SK-N-SH treated with all-trans-retinoic acid at 6 μM for 48 hours (cell line): ENCODE measurements at regions not wholly inside any gene's neighbourhood (a gene's known extent, or its start where the extent isn't known, plus 50 kb on each side); places are given as distances from the start of the nearest gene placed in this dataset.

Experiments used
- ATAC-seq: fragments of 200-7000 bp; cut with Tn5 transposase; 3 replicates; pipeline ENCODE4 v1.9.1; 2020; ENCODE audit warnings: mild to moderate bottlenecking, moderate library complexity
- ARNTL ChIP-seq: fragments of 450-650 bp; formaldehyde crosslinking; IDR thresholded peaks from 2 replicates; pipeline ENCODE4 v1.5.0; 2020; ENCODE audit warnings: low read depth, mild to moderate bottlenecking, moderate library complexity, borderline replicate concordance
- BACH2 ChIP-seq: fragments of 250-450 bp; sonication (Bioruptor Pico); IDR thresholded peaks from 2 replicates; pipeline ENCODE4 v1.9.0; 2021; ENCODE audit warnings: mild to moderate bottlenecking, borderline replicate concordance
- CSDC2 ChIP-seq: fragments of 250-450 bp; sonication (Bioruptor Pico); IDR thresholded peaks from 2 replicates; pipeline ENCODE4 v1.5.0; 2020; ENCODE audit warnings: mild to moderate bottlenecking, moderate library complexity
- ESRRG ChIP-seq: fragments of 250-450 bp; sonication (Bioruptor Pico); IDR thresholded peaks from 2 replicates; pipeline ENCODE4 v1.6.1; 2021; ENCODE audit warnings: mild to moderate bottlenecking
- ISL1 ChIP-seq: fragments of 250-450 bp; sonication (Bioruptor Pico); IDR thresholded peaks from 2 replicates; pipeline ENCODE4 v2.1.2; 2022; ENCODE audit warnings: mild to moderate bottlenecking, moderate library complexity
- OSR1 ChIP-seq: fragments of 250-450 bp; sonication (Bioruptor Pico); IDR thresholded peaks from 2 replicates; pipeline ENCODE4 v1.8.0; 2022; ENCODE audit warnings: moderate library complexity, mild to moderate bottlenecking, inconsistent platforms
- PPARA ChIP-seq: fragments of 250-450 bp; sonication (Bioruptor Pico); IDR thresholded peaks from 2 replicates; pipeline ENCODE4 v1.5.0; 2020; ENCODE audit warnings: mild to moderate bottlenecking, borderline replicate concordance
- SNAI2 ChIP-seq: fragments of 250-450 bp; sonication (Bioruptor Pico); IDR thresholded peaks from 2 replicates; pipeline ENCODE4 v1.5.0; 2020; ENCODE audit warnings: mild to moderate bottlenecking, moderate library complexity
- TCF4 ChIP-seq: fragments of 250-450 bp; sonication (Bioruptor Pico); IDR thresholded peaks from 2 replicates; pipeline ENCODE4 v1.8.0; 2021; ENCODE audit warnings: mild to moderate bottlenecking, moderate library complexity, borderline replicate concordance
- TOX ChIP-seq: fragments of 250-450 bp; sonication (Bioruptor Pico); IDR thresholded peaks from 2 replicates; pipeline ENCODE4 v1.8.0; 2021; ENCODE audit warnings: mild to moderate bottlenecking, moderate library complexity, borderline replicate concordance
- ZC3H10 ChIP-seq: fragments of 250-450 bp; sonication (Bioruptor Pico); IDR thresholded peaks from 2 replicates; pipeline ENCODE4 v1.5.1; 2021; ENCODE audit warnings: mild to moderate bottlenecking, moderate library complexity
- ZFP3 ChIP-seq: fragments of 250-450 bp; sonication (Bioruptor Pico); IDR thresholded peaks from 2 replicates; pipeline ENCODE4 v1.5.0; 2020; ENCODE audit warnings: mild to moderate bottlenecking, moderate library complexity
- ZFP30 ChIP-seq: fragments of 450-650 bp; formaldehyde crosslinking; IDR thresholded peaks from 2 replicates; pipeline ENCODE4 v1.5.0; 2022; ENCODE audit warnings: mild to moderate bottlenecking, moderate library complexity
- ZNF565 ChIP-seq: fragments of 450-650 bp; formaldehyde crosslinking; conservative IDR thresholded peaks from 2 replicates; pipeline ENCODE4 v1.5.0; 2020; ENCODE audit warnings: low read depth, mild to moderate bottlenecking, moderate library complexity
- ZNF70 ChIP-seq: fragments of 450-650 bp; formaldehyde crosslinking; IDR thresholded peaks from 2 replicates; pipeline ENCODE4 v1.5.0; 2020; ENCODE audit warnings: mild to moderate bottlenecking, moderate library complexity
- ZNF8 ChIP-seq: fragments of 450-650 bp; formaldehyde crosslinking; IDR thresholded peaks from 2 replicates; pipeline ENCODE4 v1.5.0; 2020; ENCODE audit warnings: mild to moderate bottlenecking, moderate library complexity
- TF ChIP-seq, protein P1 (sequence below): fragments of 250-450 bp; sonication (Bioruptor Pico); IDR thresholded peaks from 2 replicates; pipeline ENCODE4 v1.5.1; 2021; ENCODE audit warnings: mild to moderate bottlenecking, moderate library complexity
- TF ChIP-seq, protein P2 (sequence below): fragments of 250-450 bp; sonication (Bioruptor Pico); IDR thresholded peaks from 2 replicates; pipeline ENCODE4 v1.8.0; 2020; ENCODE audit warnings: mild to moderate bottlenecking, moderate library complexity, borderline replicate concordance
- TF ChIP-seq, protein P3 (sequence below): fragments of 250-450 bp; sonication (Bioruptor Pico); IDR thresholded peaks from 2 replicates; pipeline ENCODE4 v1.5.0; 2020; ENCODE audit warnings: mild to moderate bottlenecking, moderate library complexity
- TF ChIP-seq, protein P4 (sequence below): fragments of 250-450 bp; sonication (Bioruptor Pico); IDR thresholded peaks from 2 replicates; pipeline ENCODE4 v1.5.1; 2020; ENCODE audit warnings: low read depth, mild to moderate bottlenecking, moderate library complexity
- TF ChIP-seq, protein P5 (sequence below): fragments of 250-450 bp; sonication (Bioruptor Pico); IDR thresholded peaks from 2 replicates; pipeline ENCODE4 v1.8.0; 2021; ENCODE audit warnings: low read depth, mild to moderate bottlenecking, moderate library complexity, borderline replicate concordance

DNA sequence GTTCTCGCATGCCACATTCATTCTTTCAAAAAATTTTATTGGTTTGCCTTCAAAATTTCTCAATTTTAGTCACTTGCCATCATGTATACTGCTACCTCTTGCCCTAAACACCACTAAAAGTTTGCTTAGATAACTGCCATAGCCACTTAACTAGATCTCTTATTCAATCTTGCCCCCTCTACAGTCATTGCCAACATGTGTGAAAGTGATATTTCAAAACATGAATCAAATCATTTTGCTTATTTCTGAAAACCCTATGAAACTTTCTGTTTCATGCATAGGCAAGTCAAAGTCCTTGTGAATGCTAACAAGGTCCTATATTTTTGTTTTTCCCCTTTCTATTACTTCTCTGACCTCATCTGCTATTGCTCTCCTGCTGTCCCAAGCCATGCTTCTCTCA lies 397.1 kb downstream of the KCNJ3 start:
- ATAC-seq, result no peak

DNA sequence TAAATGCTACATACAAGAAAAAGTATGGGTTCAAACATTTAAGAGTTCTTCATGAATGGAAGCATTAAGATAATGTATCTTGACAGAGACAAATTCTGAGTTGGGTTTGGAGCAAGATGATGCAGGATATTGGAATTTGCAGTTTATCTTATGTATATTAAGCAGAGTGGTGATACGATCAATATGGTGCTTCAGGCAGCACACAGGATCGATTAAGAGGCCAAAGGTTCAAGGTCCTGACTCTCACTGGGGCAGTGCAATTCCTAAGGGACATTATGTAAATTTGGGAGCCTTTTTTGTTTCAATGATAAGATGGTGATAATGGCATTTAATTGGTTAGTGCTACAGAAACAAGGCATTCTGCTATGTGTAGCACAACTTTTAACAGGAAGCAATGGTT lies 381.9 kb downstream of the KCNJ3 start:
- ATAC-seq, result no peak
- TF ChIP-seq BACH2 (CRISPR knock-in tag) (no peak), ARNTL (CRISPR knock-in tag) (no peak), ESRRG (no peak), OSR1 (CRISPR knock-in tag) (no peak), TOX (no peak), ZNF565 (CRISPR knock-in tag) (no peak), ZNF8 (CRISPR knock-in tag) (no peak)
- TF ChIP-seq, protein P1, sequence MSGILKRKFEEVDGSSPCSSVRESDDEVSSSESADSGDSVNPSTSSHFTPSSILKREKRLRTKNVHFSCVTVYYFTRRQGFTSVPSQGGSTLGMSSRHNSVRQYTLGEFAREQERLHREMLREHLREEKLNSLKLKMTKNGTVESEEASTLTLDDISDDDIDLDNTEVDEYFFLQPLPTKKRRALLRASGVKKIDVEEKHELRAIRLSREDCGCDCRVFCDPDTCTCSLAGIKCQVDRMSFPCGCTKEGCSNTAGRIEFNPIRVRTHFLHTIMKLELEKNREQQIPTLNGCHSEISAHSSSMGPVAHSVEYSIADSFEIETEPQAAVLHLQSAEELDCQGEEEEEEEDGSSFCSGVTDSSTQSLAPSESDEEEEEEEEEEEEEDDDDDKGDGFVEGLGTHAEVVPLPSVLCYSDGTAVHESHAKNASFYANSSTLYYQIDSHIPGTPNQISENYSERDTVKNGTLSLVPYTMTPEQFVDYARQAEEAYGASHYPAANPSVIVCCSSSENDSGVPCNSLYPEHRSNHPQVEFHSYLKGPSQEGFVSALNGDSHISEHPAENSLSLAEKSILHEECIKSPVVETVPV (CRISPR knock-in tag), result no peak
- TF ChIP-seq, protein P2, sequence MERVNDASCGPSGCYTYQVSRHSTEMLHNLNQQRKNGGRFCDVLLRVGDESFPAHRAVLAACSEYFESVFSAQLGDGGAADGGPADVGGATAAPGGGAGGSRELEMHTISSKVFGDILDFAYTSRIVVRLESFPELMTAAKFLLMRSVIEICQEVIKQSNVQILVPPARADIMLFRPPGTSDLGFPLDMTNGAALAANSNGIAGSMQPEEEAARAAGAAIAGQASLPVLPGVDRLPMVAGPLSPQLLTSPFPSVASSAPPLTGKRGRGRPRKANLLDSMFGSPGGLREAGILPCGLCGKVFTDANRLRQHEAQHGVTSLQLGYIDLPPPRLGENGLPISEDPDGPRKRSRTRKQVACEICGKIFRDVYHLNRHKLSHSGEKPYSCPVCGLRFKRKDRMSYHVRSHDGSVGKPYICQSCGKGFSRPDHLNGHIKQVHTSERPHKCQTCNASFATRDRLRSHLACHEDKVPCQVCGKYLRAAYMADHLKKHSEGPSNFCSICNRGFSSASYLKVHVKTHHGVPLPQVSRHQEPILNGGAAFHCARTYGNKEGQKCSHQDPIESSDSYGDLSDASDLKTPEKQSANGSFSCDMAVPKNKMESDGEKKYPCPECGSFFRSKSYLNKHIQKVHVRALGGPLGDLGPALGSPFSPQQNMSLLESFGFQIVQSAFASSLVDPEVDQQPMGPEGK, result no peak
- TF ChIP-seq, protein P3, sequence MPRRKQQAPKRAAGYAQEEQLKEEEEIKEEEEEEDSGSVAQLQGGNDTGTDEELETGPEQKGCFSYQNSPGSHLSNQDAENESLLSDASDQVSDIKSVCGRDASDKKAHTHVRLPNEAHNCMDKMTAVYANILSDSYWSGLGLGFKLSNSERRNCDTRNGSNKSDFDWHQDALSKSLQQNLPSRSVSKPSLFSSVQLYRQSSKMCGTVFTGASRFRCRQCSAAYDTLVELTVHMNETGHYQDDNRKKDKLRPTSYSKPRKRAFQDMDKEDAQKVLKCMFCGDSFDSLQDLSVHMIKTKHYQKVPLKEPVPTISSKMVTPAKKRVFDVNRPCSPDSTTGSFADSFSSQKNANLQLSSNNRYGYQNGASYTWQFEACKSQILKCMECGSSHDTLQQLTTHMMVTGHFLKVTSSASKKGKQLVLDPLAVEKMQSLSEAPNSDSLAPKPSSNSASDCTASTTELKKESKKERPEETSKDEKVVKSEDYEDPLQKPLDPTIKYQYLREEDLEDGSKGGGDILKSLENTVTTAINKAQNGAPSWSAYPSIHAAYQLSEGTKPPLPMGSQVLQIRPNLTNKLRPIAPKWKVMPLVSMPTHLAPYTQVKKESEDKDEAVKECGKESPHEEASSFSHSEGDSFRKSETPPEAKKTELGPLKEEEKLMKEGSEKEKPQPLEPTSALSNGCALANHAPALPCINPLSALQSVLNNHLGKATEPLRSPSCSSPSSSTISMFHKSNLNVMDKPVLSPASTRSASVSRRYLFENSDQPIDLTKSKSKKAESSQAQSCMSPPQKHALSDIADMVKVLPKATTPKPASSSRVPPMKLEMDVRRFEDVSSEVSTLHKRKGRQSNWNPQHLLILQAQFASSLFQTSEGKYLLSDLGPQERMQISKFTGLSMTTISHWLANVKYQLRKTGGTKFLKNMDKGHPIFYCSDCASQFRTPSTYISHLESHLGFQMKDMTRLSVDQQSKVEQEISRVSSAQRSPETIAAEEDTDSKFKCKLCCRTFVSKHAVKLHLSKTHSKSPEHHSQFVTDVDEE (CRISPR knock-in tag), result no peak
- TF ChIP-seq, protein P4, sequence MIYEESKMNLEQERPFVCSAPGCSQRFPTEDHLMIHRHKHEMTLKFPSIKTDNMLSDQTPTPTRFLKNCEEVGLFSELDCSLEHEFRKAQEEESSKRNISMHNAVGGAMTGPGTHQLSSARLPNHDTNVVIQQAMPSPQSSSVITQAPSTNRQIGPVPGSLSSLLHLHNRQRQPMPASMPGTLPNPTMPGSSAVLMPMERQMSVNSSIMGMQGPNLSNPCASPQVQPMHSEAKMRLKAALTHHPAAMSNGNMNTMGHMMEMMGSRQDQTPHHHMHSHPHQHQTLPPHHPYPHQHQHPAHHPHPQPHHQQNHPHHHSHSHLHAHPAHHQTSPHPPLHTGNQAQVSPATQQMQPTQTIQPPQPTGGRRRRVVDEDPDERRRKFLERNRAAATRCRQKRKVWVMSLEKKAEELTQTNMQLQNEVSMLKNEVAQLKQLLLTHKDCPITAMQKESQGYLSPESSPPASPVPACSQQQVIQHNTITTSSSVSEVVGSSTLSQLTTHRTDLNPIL (CRISPR knock-in tag), result no peak

More for the DNA sequence above, 397.1 kb downstream of the KCNJ3 start:
- TF ChIP-seq PPARA (no peak), SNAI2 (CRISPR knock-in tag) (no peak), ISL1 (CRISPR knock-in tag) (no peak), ARNTL (CRISPR knock-in tag) (no peak), ZNF70 (no peak), OSR1 (CRISPR knock-in tag) (no peak), BACH2 (CRISPR knock-in tag) (no peak), ZC3H10 (CRISPR knock-in tag) (no peak), TOX (no peak), CSDC2 (no peak), ZFP30 (no peak), ZFP3 (CRISPR knock-in tag) (no peak), TCF4 (CRISPR knock-in tag) (no peak), ESRRG (no peak)
- TF ChIP-seq, protein P5, sequence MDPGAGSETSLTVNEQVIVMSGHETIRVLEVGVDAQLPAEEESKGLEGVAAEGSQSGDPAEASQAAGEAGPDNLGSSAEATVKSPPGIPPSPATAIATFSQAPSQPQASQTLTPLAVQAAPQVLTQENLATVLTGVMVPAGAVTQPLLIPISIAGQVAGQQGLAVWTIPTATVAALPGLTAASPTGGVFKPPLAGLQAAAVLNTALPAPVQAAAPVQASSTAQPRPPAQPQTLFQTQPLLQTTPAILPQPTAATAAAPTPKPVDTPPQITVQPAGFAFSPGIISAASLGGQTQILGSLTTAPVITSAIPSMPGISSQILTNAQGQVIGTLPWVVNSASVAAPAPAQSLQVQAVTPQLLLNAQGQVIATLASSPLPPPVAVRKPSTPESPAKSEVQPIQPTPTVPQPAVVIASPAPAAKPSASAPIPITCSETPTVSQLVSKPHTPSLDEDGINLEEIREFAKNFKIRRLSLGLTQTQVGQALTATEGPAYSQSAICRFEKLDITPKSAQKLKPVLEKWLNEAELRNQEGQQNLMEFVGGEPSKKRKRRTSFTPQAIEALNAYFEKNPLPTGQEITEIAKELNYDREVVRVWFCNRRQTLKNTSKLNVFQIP (CRISPR knock-in tag), result no peak
- TF ChIP-seq, protein P2, result no peak
- TF ChIP-seq, protein P1 (CRISPR knock-in tag), result no peak
- TF ChIP-seq, protein P3 (CRISPR knock-in tag), result no peak
- TF ChIP-seq, all 23 proteins: peak for 0
